ENCODE measurements at regions not wholly inside any gene's neighbourhood (a gene's known extent, or its start where the extent isn't known, plus 50 kb on each side); places are given as distances from the start of the nearest gene placed in this dataset.

DNA sequence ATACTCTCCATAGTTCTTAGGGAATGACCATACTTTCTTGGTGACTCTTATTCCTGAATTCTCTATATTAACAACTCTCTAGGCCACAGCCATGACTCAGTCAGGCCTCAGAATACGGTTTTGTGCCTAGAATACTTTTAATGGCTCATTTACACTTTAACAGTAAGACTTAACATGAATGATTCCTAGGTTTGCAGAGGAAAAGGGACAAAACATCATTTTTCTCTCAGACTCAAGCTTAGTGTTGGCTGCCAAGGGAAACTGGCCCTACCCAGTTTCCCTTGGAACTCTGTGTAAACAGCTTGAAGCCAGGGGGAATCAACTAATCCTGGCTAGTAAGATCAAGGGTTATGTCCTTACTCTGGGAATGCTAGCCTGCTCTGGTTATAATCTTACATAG is 164.9 kb upstream of the PKN2 start:
- DNase-seq: peak; percentile 17
- no peaks in the 10 kb centered on the region for H3K27me3 ChIP-seq

DNA sequence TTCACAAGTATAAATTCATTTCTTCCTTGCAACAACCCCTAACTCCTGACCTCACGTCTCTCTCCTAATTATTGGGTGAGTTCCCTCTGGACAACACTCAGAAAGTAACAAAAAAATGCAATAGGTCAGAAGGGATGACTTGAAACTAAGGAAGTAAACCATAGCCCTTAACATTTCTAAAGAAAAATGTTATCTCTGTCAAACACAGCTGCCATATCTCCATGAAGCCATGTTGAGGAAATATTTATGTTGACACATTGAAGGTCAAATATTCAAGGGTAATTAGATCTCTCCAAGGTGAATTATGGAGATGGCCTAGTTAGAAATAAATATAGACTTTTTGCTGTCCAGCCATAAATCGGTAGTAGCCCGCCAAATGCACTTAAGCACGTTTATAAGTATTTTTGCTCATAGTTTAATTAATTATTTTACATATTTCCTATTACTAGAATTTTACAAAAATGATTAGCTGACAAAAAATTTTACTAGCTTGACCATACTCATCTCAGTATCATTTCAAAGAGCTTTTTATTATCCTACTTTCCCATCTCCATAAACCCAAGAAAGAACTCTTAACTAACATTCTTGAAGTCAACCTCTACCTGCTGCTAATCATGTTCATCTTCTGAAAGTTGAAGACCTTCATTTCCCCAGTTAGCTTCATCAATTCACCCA is 160.1 kb upstream of the PKN2 start:
- Histone ChIP-seq H3K27me3 (no peaks in the 10 kb centered on the region), H3K4me3 (no peak overlapping the region), H3K36me3 (no peaks in the 10 kb centered on the region), H3K9me3 (no peaks in the 10 kb centered on the region)
- no peak for DNase-seq

More for the DNA sequence above, 164.9 kb upstream of the PKN2 start:
- no peaks in the 10 kb centered on the region for H3K9me3 ChIP-seq
- H3K36me3 ChIP-seq: no peaks in the 10 kb centered on the region
- H3K4me3 ChIP-seq: no peak overlapping the region

DNA sequence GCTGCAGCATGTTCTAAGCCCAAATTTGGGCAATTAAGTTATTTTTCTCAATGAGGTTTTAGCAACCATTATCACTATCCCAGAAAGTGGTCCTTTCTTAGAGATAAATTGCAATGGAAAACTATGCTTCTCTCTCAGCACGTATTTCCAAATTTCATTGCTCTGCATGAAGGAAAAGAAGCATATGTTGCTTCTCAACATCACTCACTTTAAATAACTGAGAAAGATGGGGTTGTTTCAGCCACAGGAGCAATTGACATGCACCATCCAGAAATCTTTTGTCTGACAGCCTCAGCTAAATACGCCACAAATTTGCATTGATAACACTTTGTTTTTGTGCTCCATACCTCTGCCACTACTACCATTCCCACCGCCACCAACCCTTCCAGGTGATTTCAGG is 157.6 kb upstream of the PKN2 start:
- no peak for DNase-seq
- no peak overlapping the region for H3K4me3 ChIP-seq
- H3K9me3 ChIP-seq: no peaks in the 10 kb centered on the region
- no peaks in the 10 kb centered on the region for H3K36me3 ChIP-seq
- H3K27me3 ChIP-seq: no peaks in the 10 kb centered on the region

DNA sequence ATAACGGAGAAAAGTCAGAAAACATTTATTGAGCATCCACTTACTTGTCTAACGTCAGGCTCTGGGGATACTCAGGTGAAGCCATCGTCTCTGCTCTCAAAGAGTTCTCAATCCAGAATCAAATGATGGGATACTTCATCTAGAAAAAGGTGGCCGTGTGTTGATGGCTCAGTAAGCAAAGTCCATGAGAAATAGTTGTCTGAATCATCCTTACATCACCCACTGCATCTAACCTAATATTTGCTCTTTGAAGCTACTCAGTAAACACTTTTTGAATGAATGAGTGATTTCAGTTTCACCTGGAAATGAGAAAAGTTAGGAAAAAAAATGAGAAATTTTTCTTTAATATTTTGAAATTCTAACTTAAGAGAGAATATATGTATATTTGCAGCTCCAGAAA is 155.3 kb upstream of the PKN2 start:
- Histone ChIP-seq H3K4me3 (no peak overlapping the region), H3K9me3 (no peaks in the 10 kb centered on the region), H3K36me3 (no peaks in the 10 kb centered on the region), H3K27me3 (no peaks in the 10 kb centered on the region)
- DNase-seq: no peak

DNA sequence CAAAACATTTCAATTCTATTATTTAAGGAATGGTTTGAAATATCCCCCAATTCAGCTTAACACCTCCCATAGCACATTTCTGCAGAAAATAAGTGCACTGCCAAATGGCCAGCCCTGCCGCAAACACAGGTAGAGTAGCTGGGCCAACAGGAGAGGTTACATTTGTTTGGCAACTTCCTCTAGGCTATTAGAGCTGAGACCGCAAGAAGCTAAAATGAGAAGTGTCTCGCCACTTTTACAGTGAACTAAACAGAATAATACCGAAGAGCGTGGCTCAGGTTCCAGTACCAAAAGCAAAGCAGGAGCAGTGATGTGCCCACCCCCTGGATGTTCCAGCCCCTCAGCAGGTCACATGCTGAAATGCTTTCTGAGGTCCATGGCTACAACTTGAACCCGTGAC is 154.5 kb upstream of the PKN2 start:
- no peak for DNase-seq
- Histone ChIP-seq H3K9me3 (no peaks in the 10 kb centered on the region), H3K4me3 (no peak overlapping the region), H3K36me3 (no peaks in the 10 kb centered on the region), H3K27me3 (no peaks in the 10 kb centered on the region)

DNA sequence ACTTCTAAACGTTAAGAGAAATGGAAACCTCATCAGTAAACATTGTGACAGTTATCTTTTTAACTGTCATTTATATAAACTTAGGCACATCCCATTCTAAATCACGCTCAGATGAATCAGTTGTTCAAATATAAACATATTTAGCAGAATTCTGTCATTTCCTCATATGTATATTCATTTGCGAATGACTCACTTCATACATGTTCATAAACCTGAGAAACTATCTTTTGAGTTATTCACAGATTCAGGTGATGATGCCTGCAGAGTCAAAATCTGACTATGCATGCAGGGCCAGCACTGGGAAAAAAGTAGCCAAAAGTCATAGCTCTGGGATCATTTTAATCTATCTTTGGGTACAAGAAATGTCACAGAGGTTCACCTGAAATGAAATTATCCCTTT is 153.8 kb upstream of the PKN2 start:
- Histone ChIP-seq H3K36me3 (no peaks in the 10 kb centered on the region), H3K4me3 (no peak overlapping the region), H3K27me3 (no peaks in the 10 kb centered on the region), H3K9me3 (no peaks in the 10 kb centered on the region)
- DNase-seq: no peak

DNA sequence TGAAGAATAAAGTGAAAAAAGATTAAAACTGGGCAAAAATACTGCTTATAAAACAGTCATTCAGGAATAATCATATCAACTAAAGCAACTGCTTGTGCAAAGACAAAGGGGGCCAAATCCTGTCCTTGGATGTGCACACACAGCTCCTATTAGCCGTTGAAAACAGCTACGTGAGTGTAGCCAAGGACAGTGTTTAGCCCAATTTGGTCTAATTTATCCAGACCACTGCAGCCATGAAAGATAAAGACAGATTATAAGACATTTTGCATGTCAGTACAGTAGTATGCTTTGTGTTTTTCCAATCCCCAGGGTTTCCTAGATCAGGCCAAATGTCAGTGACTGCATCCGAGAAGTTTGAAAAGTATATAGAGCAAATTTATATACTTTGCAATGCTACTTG is 146.3 kb upstream of the PKN2 start:
- Histone ChIP-seq H3K4me3 (no peak overlapping the region), H3K36me3 (no peaks in the 10 kb centered on the region), H3K27me3 (no peaks in the 10 kb centered on the region), H3K9me3 (no peaks in the 10 kb centered on the region)
- no peak for DNase-seq

DNA sequence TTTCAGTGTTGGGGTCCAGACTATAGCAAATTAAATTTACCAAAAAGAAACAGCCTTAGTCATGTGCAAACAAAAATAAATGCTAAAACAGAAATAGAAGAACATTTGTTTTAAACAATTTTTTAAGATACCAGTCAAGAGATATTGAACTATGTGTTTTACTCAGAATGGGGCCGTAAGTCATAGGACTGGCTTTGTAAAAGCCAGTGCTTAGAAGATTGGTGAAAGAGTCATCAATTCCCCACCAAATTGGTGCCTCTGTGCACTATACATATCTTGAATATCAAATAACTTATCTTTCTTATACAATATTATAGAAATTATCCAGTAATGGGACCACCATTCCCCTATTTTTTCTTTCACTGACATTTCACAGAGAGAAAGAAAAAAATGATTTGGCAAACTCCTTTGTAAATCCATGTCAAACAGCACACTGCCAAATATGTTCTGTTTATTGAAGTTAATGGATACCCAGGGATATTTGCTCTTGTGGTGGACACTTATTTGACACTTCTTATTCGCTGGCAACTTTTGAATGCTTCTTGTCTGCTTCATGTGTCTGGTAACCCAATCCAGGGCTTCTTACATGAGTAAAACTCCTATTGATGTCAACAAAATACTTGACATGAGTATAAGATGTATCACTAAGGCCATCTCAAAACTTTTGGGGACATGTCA is 145.7 kb upstream of the PKN2 start:
- no peaks in the 10 kb centered on the region for H3K36me3 ChIP-seq
- no peak for DNase-seq
- no peak overlapping the region for H3K4me3 ChIP-seq
- no peaks in the 10 kb centered on the region for H3K27me3 ChIP-seq
- H3K9me3 ChIP-seq: no peaks in the 10 kb centered on the region

DNA sequence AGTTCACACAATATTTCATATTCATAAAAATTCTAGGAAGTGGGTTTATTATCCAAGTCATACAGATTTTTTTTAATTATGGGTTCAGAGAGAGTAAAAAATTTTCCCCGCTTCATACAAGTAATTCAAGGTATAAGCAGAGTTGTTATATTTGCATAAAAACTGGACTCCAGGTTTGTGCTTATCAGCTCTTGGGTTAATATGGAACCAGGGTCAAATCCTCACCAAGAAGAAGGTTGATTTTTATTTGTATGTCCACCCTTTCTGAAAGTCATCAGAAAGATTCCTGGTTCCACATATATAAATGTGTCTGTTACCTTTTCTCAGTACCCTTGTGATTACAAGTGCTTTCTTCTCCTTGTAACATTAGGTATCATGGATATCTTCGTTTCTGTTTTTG is 143.8 kb upstream of the PKN2 start:
- Histone ChIP-seq H3K36me3 (no peaks in the 10 kb centered on the region), H3K4me3 (no peak overlapping the region), H3K27me3 (no peaks in the 10 kb centered on the region), H3K9me3 (no peaks in the 10 kb centered on the region)
- no peak for DNase-seq

DNA sequence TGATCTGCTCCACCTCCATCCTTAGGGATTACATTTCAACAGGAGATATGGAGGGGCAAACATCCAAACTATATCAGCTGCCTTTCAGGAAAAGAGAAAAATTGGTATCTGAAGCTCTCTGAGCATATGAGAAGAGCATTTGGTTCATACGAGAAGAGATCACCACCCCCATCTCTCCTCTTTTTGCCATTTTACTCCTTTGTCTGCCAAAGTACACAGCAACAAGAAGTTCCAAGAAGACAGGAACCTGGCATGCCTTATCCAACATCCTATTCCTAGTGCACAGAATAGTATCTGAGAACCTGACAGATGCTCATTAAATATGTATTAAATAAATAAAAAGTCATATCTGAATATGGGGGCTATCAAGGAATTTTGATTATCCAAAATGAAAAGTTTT is 142.5 kb upstream of the PKN2 start:
- Histone ChIP-seq H3K9me3 (no peaks in the 10 kb centered on the region), H3K27me3 (no peaks in the 10 kb centered on the region), H3K4me3 (no peak overlapping the region), H3K36me3 (no peaks in the 10 kb centered on the region)
- DNase-seq: no peak

DNA sequence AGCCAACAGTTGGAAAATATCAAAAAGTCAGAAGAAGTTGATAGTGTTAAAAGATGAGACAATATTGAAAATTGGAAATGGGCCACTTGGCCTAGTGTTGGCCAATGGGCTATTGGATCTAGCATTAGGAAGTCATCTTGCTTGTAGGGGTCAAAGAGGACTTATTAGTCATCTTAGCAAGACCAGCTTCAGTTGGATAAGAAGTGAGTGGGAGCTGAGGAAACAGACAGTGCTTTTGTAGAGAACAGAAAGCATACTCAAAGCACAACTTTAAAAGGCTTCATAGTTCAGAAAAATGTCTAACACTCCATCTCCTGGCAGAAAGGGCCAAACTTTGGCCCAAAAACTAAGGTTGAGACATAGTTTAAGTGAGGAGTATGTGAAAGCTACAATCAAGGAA is 139.9 kb upstream of the PKN2 start:
- H3K36me3 ChIP-seq: no peaks in the 10 kb centered on the region
- H3K4me3 ChIP-seq: no peak overlapping the region
- H3K27me3 ChIP-seq: no peaks in the 10 kb centered on the region
- no peak for DNase-seq
- H3K9me3 ChIP-seq: no peaks in the 10 kb centered on the region

DNA sequence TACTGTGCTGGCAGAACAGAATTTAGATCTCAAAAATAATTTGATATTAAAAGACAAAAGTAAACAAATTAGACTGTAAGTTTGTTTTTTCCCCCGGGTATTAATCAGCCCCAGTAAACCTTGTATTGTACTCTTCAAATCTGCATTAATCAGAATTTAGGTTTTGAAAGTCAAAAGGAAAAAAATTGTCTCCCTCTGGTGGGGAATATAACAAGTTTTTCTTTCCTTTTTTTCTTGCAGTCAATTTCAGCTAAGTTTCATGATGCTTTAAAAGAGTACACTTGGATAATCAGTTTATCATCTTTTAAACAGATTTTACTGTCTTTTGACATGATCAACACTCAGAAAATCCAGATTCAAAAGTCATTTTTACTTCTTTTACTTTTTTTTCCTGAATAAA is 134.5 kb upstream of the PKN2 start:
- H3K4me3 ChIP-seq: no peak overlapping the region
- no peaks in the 10 kb centered on the region for H3K9me3 ChIP-seq
- no peaks in the 10 kb centered on the region for H3K27me3 ChIP-seq
- DNase-seq: no peak
- H3K36me3 ChIP-seq: no peaks in the 10 kb centered on the region

DNA sequence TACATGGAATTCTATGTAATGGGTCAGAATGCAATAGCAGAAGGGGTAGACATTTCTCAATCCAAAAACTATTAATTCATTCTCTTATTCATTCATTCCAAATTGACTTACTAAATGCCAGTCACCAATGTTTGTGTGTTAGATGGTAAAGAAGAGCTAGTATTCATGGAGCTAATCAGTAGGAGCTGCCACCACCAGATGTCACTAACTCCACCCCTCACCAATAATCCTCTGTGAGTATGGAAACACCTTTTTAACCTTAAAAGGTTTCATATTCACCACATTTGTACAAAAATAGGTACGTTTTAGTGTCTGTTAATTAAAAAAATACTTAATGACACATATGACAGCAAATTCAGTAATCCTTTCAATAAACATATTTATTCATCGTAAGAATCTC is 131.8 kb upstream of the PKN2 start:
- no peaks in the 10 kb centered on the region for H3K9me3 ChIP-seq
- no peak for DNase-seq
- H3K36me3 ChIP-seq: no peaks in the 10 kb centered on the region
- no peaks in the 10 kb centered on the region for H3K27me3 ChIP-seq
- no peak overlapping the region for H3K4me3 ChIP-seq

DNA sequence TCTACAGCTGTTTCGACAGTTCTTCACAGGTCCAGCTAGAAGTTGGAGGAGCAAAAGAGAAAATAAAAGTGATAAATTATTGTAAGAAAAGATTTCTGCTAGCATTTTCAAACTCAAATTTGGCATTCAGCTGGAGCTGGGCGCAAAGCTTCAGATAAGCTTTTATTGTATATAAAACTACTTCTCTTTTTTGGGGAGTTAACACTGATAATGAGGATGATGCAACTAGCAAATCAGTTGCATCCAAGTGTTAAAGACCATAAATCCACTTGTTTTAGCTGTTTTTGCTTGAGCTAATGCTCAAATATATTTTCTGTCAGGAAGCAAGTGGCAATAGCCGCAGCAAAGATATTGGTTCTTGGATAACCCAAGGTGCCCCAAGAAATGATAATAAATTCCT is 127.1 kb upstream of the PKN2 start:
- no peak for DNase-seq
- Histone ChIP-seq H3K36me3 (no peaks in the 10 kb centered on the region), H3K27me3 (no peaks in the 10 kb centered on the region), H3K9me3 (no peaks in the 10 kb centered on the region), H3K4me3 (no peak overlapping the region)

DNA sequence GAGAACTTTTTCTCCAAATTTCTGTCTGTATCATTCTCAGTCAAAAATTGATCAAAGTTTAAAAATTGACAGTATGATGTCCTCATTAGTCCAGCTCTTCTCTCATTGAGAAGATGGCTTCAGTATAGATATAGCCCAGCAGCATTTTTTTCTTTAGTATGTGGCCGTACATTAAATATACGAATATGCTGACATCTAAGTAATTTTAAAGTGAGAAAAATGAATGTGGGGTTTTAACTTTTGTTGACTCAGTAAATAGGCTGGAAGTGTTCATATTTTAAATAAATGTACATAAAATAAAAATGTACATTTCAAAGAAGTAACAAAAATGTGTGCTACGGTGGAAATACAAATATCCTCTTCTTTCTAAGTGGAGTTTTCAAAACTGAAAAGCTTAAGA is 123.5 kb upstream of the PKN2 start:
- Histone ChIP-seq H3K36me3 (no peaks in the 10 kb centered on the region), H3K27me3 (peaks cover 4% of the 10 kb centered on the region; the same call in 1 of the 2 replicates), H3K4me3 (no peak overlapping the region), H3K9me3 (no peaks in the 10 kb centered on the region)
- DNase-seq: no peak

DNA sequence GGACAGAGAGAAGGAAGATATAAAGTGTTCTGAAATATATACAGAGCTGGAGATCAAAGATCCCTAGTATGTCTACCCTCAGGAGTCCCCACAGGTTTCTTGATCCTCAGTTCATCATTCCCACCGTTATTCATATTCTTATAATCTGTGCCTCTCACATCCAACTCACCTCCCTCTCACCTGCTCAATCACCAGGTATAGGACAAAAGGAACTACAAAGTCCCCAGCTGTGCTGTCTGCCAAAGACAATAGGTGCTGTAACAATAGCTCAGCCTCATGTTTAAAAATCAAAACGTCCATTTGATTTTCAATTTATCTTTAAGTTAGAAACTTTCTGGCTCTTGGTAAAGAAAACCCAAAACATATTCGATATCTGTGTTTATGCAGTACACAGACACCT is 121.1 kb upstream of the PKN2 start:
- no peaks in the 10 kb centered on the region for H3K36me3 ChIP-seq
- no peak overlapping the region for H3K4me3 ChIP-seq
- DNase-seq: no peak
- H3K27me3 ChIP-seq: peaks cover 4% of the 10 kb centered on the region; the same call in 1 of the 2 replicates
- no peaks in the 10 kb centered on the region for H3K9me3 ChIP-seq

DNA sequence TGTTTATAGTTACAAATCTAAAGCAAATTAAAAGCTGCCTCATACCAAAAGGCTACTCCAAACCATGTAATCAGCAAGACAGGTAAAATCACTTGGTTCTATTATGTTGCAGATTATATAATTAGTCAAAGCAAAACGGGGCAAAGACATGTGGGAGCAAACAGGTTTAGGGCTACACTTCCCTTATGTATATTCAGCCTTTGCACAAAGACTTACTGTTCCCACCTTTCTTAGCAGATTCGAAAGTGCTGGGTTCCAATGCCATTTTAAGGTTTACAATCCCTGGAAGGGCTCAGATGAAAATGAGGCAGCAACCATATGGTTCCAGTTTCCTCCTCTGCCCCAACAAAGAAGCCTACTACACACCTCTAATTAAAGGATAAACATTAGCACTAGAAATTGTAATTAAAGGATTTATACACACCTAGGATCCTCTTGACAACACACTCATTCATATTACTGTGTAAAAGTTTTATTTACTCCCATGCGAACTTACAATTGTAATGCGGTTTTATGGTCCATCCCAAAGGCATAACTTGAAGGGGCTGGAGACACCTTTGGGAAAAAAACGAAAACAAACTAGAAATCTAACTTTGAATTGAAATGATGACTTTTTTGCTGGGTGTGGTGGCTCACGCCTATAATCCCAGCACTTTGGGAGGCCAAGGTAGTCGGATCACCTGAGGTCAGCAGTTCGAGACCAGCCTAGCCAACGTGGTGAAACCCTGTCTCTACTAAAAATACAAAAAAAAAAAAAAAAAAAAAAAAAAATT is 117.3 kb upstream of the PKN2 start:
- Histone ChIP-seq H3K36me3 (no peaks in the 10 kb centered on the region), H3K9me3 (no peaks in the 10 kb centered on the region)
- DNase-seq: no peak

DNA sequence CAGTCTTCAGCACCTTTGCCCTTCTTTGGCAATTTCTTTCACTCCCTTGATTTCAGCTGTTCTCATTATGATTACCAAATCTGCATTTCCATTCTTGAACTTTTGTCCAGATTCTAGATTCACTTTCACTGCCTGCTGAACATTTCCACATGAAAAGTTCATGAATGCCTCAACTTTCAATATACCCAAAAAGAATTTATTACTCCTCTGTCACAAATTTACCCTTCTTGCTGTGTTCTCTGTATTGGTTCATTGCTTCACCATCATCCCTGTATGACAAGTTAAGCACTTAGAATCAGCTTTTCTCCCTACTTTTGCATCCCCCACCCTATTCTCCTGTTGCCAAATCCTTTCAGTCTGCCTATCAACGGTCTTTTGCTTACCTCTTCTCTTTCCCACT is 112.6 kb upstream of the PKN2 start:
- Histone ChIP-seq H3K9me3 (no peaks in the 10 kb centered on the region), H3K36me3 (no peaks in the 10 kb centered on the region), H3K27me3 (no peaks in the 10 kb centered on the region), H3K4me3 (no peak overlapping the region)
- no peak for DNase-seq

More for the DNA sequence above, 117.3 kb upstream of the PKN2 start:
- Histone ChIP-seq H3K4me3 (no peak overlapping the region), H3K27me3 (peaks cover 4% of the 10 kb centered on the region; the same call in 1 of the 2 replicates)
